ENCODE measurements at regions not wholly inside any gene's neighbourhood (a gene's known extent, or its start where the extent isn't known, plus 50 kb on each side); places are given as distances from the start of the nearest gene placed in this dataset.

DNA sequence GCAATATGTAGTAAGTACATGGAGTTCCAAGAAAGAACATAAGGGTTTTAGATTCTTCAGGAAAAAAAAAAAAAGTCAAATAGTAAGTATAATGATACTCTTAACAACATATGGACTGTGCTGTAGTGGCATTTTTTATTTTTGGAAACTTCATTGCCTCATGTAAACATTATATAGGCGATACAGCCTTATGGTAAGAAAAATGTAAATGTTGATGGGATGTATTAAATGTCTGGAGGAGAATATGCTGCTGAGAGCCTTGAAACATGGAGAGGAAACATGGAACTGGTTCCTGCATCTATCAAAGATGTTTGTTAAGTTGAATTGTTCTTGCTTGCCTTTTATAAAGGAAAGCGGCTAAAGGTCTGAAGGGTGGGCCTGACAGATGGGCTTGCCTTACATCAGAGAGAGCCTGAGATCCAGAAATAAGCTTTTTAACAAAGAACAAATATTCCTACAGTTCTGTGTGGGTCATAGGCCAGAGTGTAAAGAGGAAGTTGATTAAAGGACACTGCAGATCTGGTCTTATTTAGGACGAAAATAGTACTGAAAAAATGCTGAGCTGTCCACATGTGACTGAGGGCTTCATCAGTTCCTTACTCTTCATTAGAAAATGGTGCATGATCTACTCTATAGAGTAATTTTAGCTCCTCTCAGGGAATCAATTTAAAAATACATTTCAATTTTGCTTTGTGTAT, 448.1 kb upstream of the DCN start:
- no peak for DNase-seq
- no peaks in the 10 kb centered on the region for H3K27me3 ChIP-seq (replicated peaks in 1 of 7)
- H3K36me3 ChIP-seq: no peaks in the 10 kb centered on the region
- TF ChIP-seq POLR2A (IDR thresholded peaks at IDR 0.05) (no peak), POLR2AphosphoS5 (IDR thresholded peaks at IDR 0.05) (no peak)
- TF ChIP-seq, protein P1, sequence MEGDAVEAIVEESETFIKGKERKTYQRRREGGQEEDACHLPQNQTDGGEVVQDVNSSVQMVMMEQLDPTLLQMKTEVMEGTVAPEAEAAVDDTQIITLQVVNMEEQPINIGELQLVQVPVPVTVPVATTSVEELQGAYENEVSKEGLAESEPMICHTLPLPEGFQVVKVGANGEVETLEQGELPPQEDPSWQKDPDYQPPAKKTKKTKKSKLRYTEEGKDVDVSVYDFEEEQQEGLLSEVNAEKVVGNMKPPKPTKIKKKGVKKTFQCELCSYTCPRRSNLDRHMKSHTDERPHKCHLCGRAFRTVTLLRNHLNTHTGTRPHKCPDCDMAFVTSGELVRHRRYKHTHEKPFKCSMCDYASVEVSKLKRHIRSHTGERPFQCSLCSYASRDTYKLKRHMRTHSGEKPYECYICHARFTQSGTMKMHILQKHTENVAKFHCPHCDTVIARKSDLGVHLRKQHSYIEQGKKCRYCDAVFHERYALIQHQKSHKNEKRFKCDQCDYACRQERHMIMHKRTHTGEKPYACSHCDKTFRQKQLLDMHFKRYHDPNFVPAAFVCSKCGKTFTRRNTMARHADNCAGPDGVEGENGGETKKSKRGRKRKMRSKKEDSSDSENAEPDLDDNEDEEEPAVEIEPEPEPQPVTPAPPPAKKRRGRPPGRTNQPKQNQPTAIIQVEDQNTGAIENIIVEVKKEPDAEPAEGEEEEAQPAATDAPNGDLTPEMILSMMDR (IDR thresholded peaks at IDR 0.05 in 8 of 11, conservative IDR thresholded peaks at IDR 0.05 in 3 of 11): no peak
- H3K9me3 ChIP-seq: peaks cover 0 to 22% (median 13%) of the 10 kb centered on the region in 8 donors
- H3K27ac ChIP-seq: no peak overlapping the region
- H3K4me1 ChIP-seq: no peaks in the 10 kb centered on the region
- intact Hi-C loops (cut with DNase I; ENCODE audit: low total_unique reads): no loop called here
- H3K4me3 ChIP-seq: no peak overlapping the region
- 61 to 75% (median 64%) methylated on average over 3 of the region's 3 CpGs for WGBS, 5 donors

DNA sequence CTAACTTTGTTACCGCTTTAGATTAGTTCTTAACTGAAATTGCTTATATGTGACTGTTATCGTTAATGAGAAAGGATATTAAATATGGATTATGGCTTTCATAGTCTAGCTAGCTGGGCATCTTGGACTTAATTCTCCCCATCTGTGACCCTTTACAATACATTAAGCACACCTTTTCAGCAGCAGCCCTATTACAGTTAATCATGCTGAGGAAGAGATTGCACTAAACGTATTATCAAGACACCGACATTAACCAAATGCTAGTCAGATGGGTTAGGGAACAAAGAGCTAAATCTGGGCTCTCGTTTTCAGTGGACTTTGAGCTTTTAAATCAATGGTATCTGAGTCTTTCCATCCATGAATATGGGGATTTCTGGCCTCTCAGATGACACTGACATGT, 447.5 kb upstream of the DCN start:
- no peak for DNase-seq
- Histone ChIP-seq H3K27ac (no peak overlapping the region), H3K9me3 (peaks cover 0 to 27% (median 16%) of the 10 kb centered on the region in 8 donors), H3K27me3 (replicated peaks in 1 of 7) (no peaks in the 10 kb centered on the region), H3K4me1 (no peaks in the 10 kb centered on the region), H3K4me3 (no peak overlapping the region), H3K36me3 (no peaks in the 10 kb centered on the region)
- intact Hi-C loops (cut with DNase I; ENCODE audit: low total_unique reads): no loop called here
- 91 to 95% (median 93%) methylated on average over 5 of the region's 5 CpGs for WGBS, 5 donors
- TF ChIP-seq POLR2AphosphoS5 (IDR thresholded peaks at IDR 0.05): no peak
- TF ChIP-seq, protein P1 (IDR thresholded peaks at IDR 0.05 in 8 of 11, conservative IDR thresholded peaks at IDR 0.05 in 3 of 11): no peak
- no peak for TF ChIP-seq POLR2A (IDR thresholded peaks at IDR 0.05)

DNA sequence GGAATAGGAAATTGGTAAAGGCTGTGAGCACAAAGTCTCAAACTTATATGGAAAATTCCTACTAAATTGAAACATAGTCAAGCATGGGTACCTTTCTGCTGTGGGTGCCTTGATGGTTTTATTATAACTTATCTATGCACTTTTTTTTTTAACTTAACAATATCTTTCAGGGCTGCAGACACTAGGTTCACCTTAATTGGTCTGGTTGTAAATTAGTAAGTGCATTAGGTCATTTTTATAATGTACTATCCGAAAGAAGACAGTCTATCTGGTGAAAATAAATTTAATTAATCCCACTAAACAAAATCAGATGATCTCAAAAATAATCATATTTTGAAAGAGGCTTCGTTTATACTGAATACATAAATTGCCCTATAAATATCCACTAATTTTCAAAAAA, 446.8 kb upstream of the DCN start:
- H3K27ac ChIP-seq: no peak overlapping the region
- H3K4me3 ChIP-seq: no peak overlapping the region
- H3K4me1 ChIP-seq: no peaks in the 10 kb centered on the region
- TF ChIP-seq, protein P1 (IDR thresholded peaks at IDR 0.05 in 8 of 11, conservative IDR thresholded peaks at IDR 0.05 in 3 of 11): no peak
- TF ChIP-seq POLR2AphosphoS5 (IDR thresholded peaks at IDR 0.05): no peak
- TF ChIP-seq POLR2A (IDR thresholded peaks at IDR 0.05): no peak
- DNase-seq: no peak
- WGBS, 5 donors: 76 to 88% (median 83%) methylated on average over 2 of the region's 2 CpGs
- intact Hi-C loops (cut with DNase I; ENCODE audit: low total_unique reads): no loop called here
- no peaks in the 10 kb centered on the region for H3K36me3 ChIP-seq
- H3K27me3 ChIP-seq (replicated peaks in 1 of 7): no peaks in the 10 kb centered on the region
- peaks cover 0 to 24% (median 16%) of the 10 kb centered on the region in 8 donors for H3K9me3 ChIP-seq

DNA sequence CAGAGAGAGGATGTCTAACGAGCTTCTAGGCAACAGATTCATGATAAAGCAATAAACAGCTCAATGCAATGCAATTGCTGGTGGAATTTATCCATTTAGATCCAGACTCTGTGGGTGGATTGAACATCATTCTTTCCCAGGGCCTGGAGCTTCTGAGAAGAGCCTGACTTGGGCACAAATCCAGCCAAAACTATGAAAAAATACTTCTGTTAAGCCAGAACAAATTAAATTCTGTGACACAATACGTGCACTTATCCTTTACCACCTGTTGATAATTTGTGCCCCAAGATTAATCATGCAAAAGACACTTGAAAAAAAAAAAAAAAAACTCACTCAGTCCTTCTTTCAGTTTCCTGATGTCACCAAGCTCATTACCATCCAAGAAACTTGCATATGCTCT, 446.0 kb upstream of the DCN start:
- H3K4me3 ChIP-seq: no peak overlapping the region
- H3K36me3 ChIP-seq: no peaks in the 10 kb centered on the region
- H3K9me3 ChIP-seq: peaks cover 0 to 18% (median 13%) of the 10 kb centered on the region in 8 donors
- intact Hi-C loops (cut with DNase I; ENCODE audit: low total_unique reads): no loop called here
- H3K27ac ChIP-seq: no peak overlapping the region
- WGBS, 5 donors: 62 to 77% (median 67%) methylated on average over 2 of the region's 2 CpGs
- no peaks in the 10 kb centered on the region for H3K4me1 ChIP-seq
- TF ChIP-seq POLR2AphosphoS5 (IDR thresholded peaks at IDR 0.05): no peak
- TF ChIP-seq, protein P1 (IDR thresholded peaks at IDR 0.05 in 8 of 11, conservative IDR thresholded peaks at IDR 0.05 in 3 of 11): no peak
- TF ChIP-seq POLR2A (IDR thresholded peaks at IDR 0.05): no peak
- no peak for DNase-seq
- H3K27me3 ChIP-seq (replicated peaks in 1 of 7): no peaks in the 10 kb centered on the region
